ENCODE measurements at regions not wholly inside any gene's neighbourhood (a gene's known extent, or its start where the extent isn't known, plus 50 kb on each side); places are given as distances from the start of the nearest gene placed in this dataset.

DNA sequence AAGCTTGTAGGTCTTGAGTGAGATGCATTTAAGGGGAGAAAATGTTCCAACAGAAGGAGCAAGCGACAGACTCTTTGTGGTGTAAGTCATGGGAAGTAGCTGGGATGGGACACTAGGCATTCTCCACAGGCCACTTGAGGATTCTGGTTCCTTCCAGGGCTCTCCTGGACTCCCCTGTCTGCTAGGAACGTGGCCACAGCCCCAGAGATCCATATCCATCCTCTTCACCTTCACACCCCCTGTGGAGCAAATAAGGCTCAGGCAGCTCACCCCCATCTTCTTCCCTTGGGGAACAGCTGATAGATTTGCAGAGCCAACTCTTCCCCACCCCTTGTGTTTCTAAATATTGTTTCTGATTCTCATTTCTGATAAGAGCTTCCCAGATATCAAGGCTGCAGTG, 482.6 kb upstream of the MKI67 start:
- TF ChIP-seq, protein P1, sequence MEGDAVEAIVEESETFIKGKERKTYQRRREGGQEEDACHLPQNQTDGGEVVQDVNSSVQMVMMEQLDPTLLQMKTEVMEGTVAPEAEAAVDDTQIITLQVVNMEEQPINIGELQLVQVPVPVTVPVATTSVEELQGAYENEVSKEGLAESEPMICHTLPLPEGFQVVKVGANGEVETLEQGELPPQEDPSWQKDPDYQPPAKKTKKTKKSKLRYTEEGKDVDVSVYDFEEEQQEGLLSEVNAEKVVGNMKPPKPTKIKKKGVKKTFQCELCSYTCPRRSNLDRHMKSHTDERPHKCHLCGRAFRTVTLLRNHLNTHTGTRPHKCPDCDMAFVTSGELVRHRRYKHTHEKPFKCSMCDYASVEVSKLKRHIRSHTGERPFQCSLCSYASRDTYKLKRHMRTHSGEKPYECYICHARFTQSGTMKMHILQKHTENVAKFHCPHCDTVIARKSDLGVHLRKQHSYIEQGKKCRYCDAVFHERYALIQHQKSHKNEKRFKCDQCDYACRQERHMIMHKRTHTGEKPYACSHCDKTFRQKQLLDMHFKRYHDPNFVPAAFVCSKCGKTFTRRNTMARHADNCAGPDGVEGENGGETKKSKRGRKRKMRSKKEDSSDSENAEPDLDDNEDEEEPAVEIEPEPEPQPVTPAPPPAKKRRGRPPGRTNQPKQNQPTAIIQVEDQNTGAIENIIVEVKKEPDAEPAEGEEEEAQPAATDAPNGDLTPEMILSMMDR (IDR thresholded peaks at IDR 0.05; ENCODE audit: low read depth, low read length, missing input control) = no peak
- TF ChIP-seq, protein P2, sequence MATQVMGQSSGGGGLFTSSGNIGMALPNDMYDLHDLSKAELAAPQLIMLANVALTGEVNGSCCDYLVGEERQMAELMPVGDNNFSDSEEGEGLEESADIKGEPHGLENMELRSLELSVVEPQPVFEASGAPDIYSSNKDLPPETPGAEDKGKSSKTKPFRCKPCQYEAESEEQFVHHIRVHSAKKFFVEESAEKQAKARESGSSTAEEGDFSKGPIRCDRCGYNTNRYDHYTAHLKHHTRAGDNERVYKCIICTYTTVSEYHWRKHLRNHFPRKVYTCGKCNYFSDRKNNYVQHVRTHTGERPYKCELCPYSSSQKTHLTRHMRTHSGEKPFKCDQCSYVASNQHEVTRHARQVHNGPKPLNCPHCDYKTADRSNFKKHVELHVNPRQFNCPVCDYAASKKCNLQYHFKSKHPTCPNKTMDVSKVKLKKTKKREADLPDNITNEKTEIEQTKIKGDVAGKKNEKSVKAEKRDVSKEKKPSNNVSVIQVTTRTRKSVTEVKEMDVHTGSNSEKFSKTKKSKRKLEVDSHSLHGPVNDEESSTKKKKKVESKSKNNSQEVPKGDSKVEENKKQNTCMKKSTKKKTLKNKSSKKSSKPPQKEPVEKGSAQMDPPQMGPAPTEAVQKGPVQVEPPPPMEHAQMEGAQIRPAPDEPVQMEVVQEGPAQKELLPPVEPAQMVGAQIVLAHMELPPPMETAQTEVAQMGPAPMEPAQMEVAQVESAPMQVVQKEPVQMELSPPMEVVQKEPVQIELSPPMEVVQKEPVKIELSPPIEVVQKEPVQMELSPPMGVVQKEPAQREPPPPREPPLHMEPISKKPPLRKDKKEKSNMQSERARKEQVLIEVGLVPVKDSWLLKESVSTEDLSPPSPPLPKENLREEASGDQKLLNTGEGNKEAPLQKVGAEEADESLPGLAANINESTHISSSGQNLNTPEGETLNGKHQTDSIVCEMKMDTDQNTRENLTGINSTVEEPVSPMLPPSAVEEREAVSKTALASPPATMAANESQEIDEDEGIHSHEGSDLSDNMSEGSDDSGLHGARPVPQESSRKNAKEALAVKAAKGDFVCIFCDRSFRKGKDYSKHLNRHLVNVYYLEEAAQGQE (IDR thresholded peaks at IDR 0.05) = no peak
- TF ChIP-seq RAD21 (IDR thresholded peaks at IDR 0.05) = no peak
- no peak for TF ChIP-seq MAX (IDR thresholded peaks at IDR 0.05)
- no peak for TF ChIP-seq SP1 (IDR thresholded peaks at IDR 0.05)
- no peak for TF ChIP-seq RXRA (IDR thresholded peaks at IDR 0.05)
- no peak for TF ChIP-seq FOXA1 (IDR thresholded peaks at IDR 0.05)

Data from liver (tissue), 3 donors.